ENCODE measurements at regions not wholly inside any gene's neighbourhood (a gene's known extent, or its start where the extent isn't known, plus 50 kb on each side); places are given as distances from the start of the nearest gene placed in this dataset.

- TF ChIP-seq, protein P1, sequence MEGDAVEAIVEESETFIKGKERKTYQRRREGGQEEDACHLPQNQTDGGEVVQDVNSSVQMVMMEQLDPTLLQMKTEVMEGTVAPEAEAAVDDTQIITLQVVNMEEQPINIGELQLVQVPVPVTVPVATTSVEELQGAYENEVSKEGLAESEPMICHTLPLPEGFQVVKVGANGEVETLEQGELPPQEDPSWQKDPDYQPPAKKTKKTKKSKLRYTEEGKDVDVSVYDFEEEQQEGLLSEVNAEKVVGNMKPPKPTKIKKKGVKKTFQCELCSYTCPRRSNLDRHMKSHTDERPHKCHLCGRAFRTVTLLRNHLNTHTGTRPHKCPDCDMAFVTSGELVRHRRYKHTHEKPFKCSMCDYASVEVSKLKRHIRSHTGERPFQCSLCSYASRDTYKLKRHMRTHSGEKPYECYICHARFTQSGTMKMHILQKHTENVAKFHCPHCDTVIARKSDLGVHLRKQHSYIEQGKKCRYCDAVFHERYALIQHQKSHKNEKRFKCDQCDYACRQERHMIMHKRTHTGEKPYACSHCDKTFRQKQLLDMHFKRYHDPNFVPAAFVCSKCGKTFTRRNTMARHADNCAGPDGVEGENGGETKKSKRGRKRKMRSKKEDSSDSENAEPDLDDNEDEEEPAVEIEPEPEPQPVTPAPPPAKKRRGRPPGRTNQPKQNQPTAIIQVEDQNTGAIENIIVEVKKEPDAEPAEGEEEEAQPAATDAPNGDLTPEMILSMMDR (IDR thresholded peaks at IDR 0.05): no peak
- Histone ChIP-seq H3K27ac (no peak overlapping the region), H3K9me3 (no peaks in the 10 kb centered on the region), H3K4me1 (ENCODE audit: control insufficient read depth in 1 of 2, insufficient read depth in 1 of 2, low read depth in 1 of 2, low read length in 1 of 2) (no peaks in the 10 kb centered on the region), H3K36me3 (no peaks in the 10 kb centered on the region), H3K27me3 (peaks cover 12% of the 10 kb centered on the region), H3K4me3 (ENCODE audit: low read depth in 1 of 2, low read length in 1 of 2) (no peak overlapping the region)
Observed at GRCh38 chr14:51566831-51567582, 84.7 kb upstream of the FRMD6 start.

DNA sequence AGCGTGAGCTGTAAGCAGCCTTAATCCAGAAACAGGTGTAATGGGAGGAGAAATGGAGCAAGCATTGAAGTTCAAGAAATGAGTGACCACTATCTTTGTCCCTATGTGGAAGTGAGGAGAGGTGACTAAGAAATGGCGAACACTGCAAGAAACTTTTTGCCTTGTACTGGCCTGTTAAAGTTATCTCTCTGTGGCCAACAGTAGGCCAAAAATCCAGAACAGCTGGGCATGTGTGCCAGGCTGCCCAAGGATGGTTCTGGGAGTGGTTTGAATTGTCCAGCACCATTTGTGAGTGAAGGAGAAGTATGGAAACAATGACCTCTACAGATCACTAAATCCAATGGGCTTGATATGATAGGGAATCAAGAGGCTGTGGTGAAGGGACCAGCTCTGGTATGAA lies 83.3 kb upstream of the FRMD6 start:
- Histone ChIP-seq H3K4me1 (ENCODE audit: control insufficient read depth in 1 of 2, insufficient read depth in 1 of 2, low read depth in 1 of 2, low read length in 1 of 2) (no peaks in the 10 kb centered on the region), H3K27me3 (peaks cover 21% of the 10 kb centered on the region), H3K9me3 (no peaks in the 10 kb centered on the region), H3K27ac (no peak overlapping the region), H3K36me3 (no peaks in the 10 kb centered on the region), H3K4me3 (ENCODE audit: low read depth in 1 of 2, low read length in 1 of 2) (no peak overlapping the region)
- TF ChIP-seq, protein P1 (IDR thresholded peaks at IDR 0.05): no peak

- Histone ChIP-seq H3K9me3 (no peaks in the 10 kb centered on the region), H3K36me3 (no peaks in the 10 kb centered on the region)
- TF ChIP-seq, protein P1 (IDR thresholded peaks at IDR 0.05): no peak
Observed at GRCh38 chr14:51573607-51574006, 78.1 kb upstream of the FRMD6 start.

DNA sequence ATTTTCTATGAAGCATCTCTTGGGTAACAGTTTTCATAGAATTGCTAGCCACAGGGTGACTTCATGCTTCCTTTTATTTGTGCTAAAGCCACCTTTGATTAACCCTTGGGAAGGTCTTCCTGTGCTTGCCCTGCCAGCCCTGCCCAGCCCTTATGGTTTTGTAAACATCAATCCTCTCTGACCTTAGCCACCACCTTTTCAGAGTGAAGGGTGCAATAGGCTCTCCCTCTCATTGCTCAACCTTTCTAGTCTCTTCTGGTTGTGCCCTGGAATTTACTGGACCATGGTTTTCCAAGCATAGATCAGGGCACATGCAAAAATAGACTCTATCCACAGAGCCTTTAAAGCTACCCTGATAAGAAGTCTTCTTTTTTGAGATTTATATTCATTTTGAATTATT lies 77.7 kb upstream of the FRMD6 start:
- Histone ChIP-seq H3K9me3 (no peaks in the 10 kb centered on the region), H3K27me3 (peaks cover 51% of the 10 kb centered on the region), H3K36me3 (no peaks in the 10 kb centered on the region), H3K4me1 (ENCODE audit: control insufficient read depth in 1 of 2, insufficient read depth in 1 of 2, low read depth in 1 of 2, low read length in 1 of 2) (no peaks in the 10 kb centered on the region), H3K4me3 (ENCODE audit: low read depth in 1 of 2, low read length in 1 of 2) (no peak overlapping the region), H3K27ac (no peak overlapping the region)
- TF ChIP-seq, protein P1 (IDR thresholded peaks at IDR 0.05): no peak

More at GRCh38 chr14:51573607-51574006, 78.1 kb upstream of the FRMD6 start:
- Histone ChIP-seq H3K4me3 (ENCODE audit: low read depth in 1 of 2, low read length in 1 of 2) (no peak overlapping the region), H3K27ac (no peak overlapping the region), H3K27me3 (peaks cover 47% of the 10 kb centered on the region), H3K4me1 (ENCODE audit: control insufficient read depth in 1 of 2, insufficient read depth in 1 of 2, low read depth in 1 of 2, low read length in 1 of 2) (no peaks in the 10 kb centered on the region)

GRCh38 chr14:51575349-51576116 lies 76.2 kb upstream of the FRMD6 start:
- Histone ChIP-seq H3K36me3 (no peaks in the 10 kb centered on the region), H3K27ac (no peak overlapping the region), H3K27me3 (peaks cover 66% of the 10 kb centered on the region), H3K9me3 (no peaks in the 10 kb centered on the region), H3K4me1 (ENCODE audit: control insufficient read depth in 1 of 2, insufficient read depth in 1 of 2, low read depth in 1 of 2, low read length in 1 of 2) (no peaks in the 10 kb centered on the region), H3K4me3 (ENCODE audit: low read depth in 1 of 2, low read length in 1 of 2) (no peak overlapping the region)
- TF ChIP-seq, protein P1 (IDR thresholded peaks at IDR 0.05): no peak
